ENCODE measurements at regions not wholly inside any gene's neighbourhood (a gene's known extent, or its start where the extent isn't known, plus 50 kb on each side); places are given as distances from the start of the nearest gene placed in this dataset.
A peak's percentile ranks its signal among the peaks of the same experiment; 100 is the strongest.

DNA sequence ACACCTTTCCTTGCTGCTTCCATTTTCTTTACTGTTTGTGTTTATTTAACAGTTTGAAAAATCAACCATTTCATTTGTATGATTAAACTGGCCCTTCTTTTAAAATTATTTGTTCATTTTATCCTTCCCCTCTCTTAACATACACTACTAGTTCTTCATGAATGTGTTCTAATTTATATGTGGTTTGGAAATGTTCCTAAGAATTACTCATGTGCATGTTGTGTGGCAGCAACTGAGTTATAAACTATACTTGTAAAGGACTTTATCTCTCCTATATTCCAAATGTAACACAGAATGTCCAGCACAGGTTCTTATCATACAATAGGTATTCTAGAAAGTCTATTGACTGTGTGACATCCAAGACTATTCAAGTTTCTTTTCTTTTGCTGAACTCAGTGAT, 358.2 kb upstream of the MEF2C start:
- DNase-seq (ENCODE audit: low read depth, low spot score), result peak; percentile 67
- H3K4me3 ChIP-seq (ENCODE audit: low read depth, low read length), result no peak overlapping the region
- in situ Hi-C loops (cut with HindIII; ENCODE audit: low sequenced_read_pairs), result no loop called here
- TF ChIP-seq CTCF (IDR thresholded peaks at IDR 0.05; ENCODE audit: low read depth, low read length), result no peak

- H3K4me3 ChIP-seq (ENCODE audit: low read depth, low read length), result no peak overlapping the region
- TF ChIP-seq CTCF (IDR thresholded peaks at IDR 0.05; ENCODE audit: low read depth, low read length), result no peak
- in situ Hi-C loops (cut with HindIII; ENCODE audit: low sequenced_read_pairs), result no loop called here
- no peak for DNase-seq (ENCODE audit: low read depth, low spot score)
Observed at GRCh38 chr5:89236900-89237299, 353.9 kb upstream of the MEF2C start.

DNA sequence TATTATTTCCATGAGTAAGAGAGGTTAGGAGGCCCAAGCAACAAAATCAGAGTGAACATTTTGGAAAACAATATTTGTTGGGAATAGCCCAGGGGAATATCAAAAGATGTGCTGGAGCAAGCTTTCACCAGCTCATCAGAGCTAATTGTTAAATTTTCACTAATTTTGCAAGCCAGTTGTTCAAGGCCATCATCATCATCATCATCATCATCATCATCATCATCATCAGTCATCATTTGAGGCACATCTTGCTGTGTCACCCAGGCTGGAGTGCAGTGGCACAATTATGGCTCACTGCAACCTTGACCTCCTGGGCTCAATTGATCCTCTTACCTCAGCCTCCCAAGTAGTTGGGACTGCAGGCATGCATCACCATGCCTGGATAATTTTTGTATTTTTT, 350.5 kb upstream of the MEF2C start:
- DNase-seq (ENCODE audit: low read depth, low spot score), result no peak
- no peak for TF ChIP-seq CTCF (IDR thresholded peaks at IDR 0.05; ENCODE audit: low read depth, low read length)
- H3K4me3 ChIP-seq (ENCODE audit: low read depth, low read length), result no peak overlapping the region
- in situ Hi-C loops (cut with HindIII; ENCODE audit: low sequenced_read_pairs), result no loop called here

DNA sequence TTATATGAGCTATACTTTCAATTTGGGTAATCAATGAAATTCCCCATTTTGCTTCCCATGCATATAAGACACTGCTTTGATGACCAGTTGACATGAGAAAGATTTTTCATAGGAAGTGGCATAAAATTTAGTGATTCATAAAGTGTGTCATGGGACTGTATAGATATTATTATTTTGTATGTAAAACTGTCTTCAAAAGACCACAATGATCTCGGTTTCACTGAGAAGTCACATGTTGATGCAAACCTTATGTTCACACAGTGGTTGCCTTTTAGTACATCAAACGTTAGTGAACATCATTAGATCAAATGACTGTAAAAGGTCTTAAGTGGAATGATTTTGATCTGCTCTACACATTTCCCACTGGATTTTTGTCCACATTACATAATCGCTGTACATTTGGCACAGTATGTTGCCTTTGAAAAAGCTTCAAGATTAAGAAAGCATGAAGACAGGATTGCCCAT, 349.2 kb upstream of the MEF2C start:
- TF ChIP-seq CTCF (IDR thresholded peaks at IDR 0.05; ENCODE audit: low read depth, low read length), result no peak
- in situ Hi-C loops (cut with HindIII; ENCODE audit: low sequenced_read_pairs), result no loop called here
- no peak for DNase-seq (ENCODE audit: low read depth, low spot score)
- no peak overlapping the region for H3K4me3 ChIP-seq (ENCODE audit: low read depth, low read length)

GRCh38 chr5:89230178-89230577, 347.2 kb upstream of the MEF2C start:
- no peak overlapping the region for H3K4me3 ChIP-seq (ENCODE audit: low read depth, low read length)
- in situ Hi-C loops (cut with HindIII; ENCODE audit: low sequenced_read_pairs), result no loop called here
- no peak for DNase-seq (ENCODE audit: low read depth, low spot score)
- no peak for TF ChIP-seq CTCF (IDR thresholded peaks at IDR 0.05; ENCODE audit: low read depth, low read length)

GRCh38 chr5:89229331-89230070, 346.5 kb upstream of the MEF2C start:
- no peak for DNase-seq (ENCODE audit: low read depth, low spot score)
- in situ Hi-C loops (cut with HindIII; ENCODE audit: low sequenced_read_pairs), result no loop called here
- no peak for TF ChIP-seq CTCF (IDR thresholded peaks at IDR 0.05; ENCODE audit: low read depth, low read length)
- no peak overlapping the region for H3K4me3 ChIP-seq (ENCODE audit: low read depth, low read length)
